HepG2 (cell line): ENCODE measurements at regions not wholly inside any gene's neighbourhood (a gene's known extent, or its start where the extent isn't known, plus 50 kb on each side); places are given as distances from the start of the nearest gene placed in this dataset.

ENCODE experiments used
- KIAA2018 ChIP-seq: sonication (generic); formaldehyde crosslinking; IDR thresholded peaks from 2 replicates; pipeline ENCODE4 v1.5.0; 2020; ENCODE audit warnings: mild to moderate bottlenecking, missing genetic modification reagents, borderline replicate concordance
- MIXL1 ChIP-seq: IDR thresholded peaks from 2 replicates; pipeline ENCODE4 v1.6.1; 2016
- TARDBP ChIP-seq: sonication (generic); formaldehyde crosslinking; IDR thresholded peaks from 2 replicates; pipeline ENCODE4 v1.8.0; 2022; ENCODE audit warnings: mild to moderate bottlenecking, missing genetic modification reagents
- TEAD3 ChIP-seq: optimal IDR thresholded peaks from 2 replicates; pipeline ENCODE3; 2016; ENCODE audit warnings: borderline replicate concordance
- ZNF234 ChIP-seq: sonication (generic); formaldehyde crosslinking; conservative IDR thresholded peaks from 2 replicates; pipeline ENCODE4 v1.5.1; 2020; ENCODE audit warnings: mild to moderate bottlenecking, missing genetic modification reagents
- ZNF251 ChIP-seq: sonication (generic); formaldehyde crosslinking; IDR thresholded peaks from 2 replicates; pipeline ENCODE4 v1.9.0; 2021; ENCODE audit warnings: mild to moderate bottlenecking, missing genetic modification reagents
- ZNF280D ChIP-seq: sonication (generic); formaldehyde crosslinking; IDR thresholded peaks from 2 replicates; pipeline ENCODE4 v1.5.1; 2020; ENCODE audit warnings: mild to moderate bottlenecking, missing genetic modification reagents
- ZNF350 ChIP-seq: sonication (generic); formaldehyde crosslinking; IDR thresholded peaks from 2 replicates; pipeline ENCODE4 v1.4.0; 2020; ENCODE audit warnings: mild to moderate bottlenecking, low read depth, missing genetic modification reagents, borderline replicate concordance

- TF ChIP-seq KIAA2018: no peak
- no peak for TF ChIP-seq TEAD3 (CRISPR knock-in tag)
- no peak for TF ChIP-seq ZNF280D (CRISPR knock-in tag)
- TF ChIP-seq ZNF350 (CRISPR knock-in tag): no peak
- no peak for TF ChIP-seq TARDBP (CRISPR knock-in tag)
- TF ChIP-seq MIXL1 (CRISPR knock-in tag): no peak
- TF ChIP-seq ZNF251: no peak
- no peak for TF ChIP-seq ZNF234 (CRISPR knock-in tag)
Measured at GRCh38 chr3:14652-15051, 181.9 kb upstream of the CHL1 start (continued).
